ENCODE measurements at regions not wholly inside any gene's neighbourhood (a gene's known extent, or its start where the extent isn't known, plus 50 kb on each side); places are given as distances from the start of the nearest gene placed in this dataset.

GRCh38 chr9:1311462-1312042, 261.4 kb downstream of the DMRT2 start:
- TF ChIP-seq CTCF (IDR thresholded peaks at IDR 0.05): no peak
- TF ChIP-seq EP300 (IDR thresholded peaks at IDR 0.05): no peak

Data from stomach (tissue), 4 donors.